ENCODE measurements at regions not wholly inside any gene's neighbourhood (a gene's known extent, or its start where the extent isn't known, plus 50 kb on each side); places are given as distances from the start of the nearest gene placed in this dataset.

- H3K27me3 ChIP-seq (replicated peaks in 1 of 7), result peaks cover 0 to 6% (median 0%) of the 10 kb centered on the region in 7 donors
- no peak for DNase-seq
- no peak overlapping the region for H3K4me3 ChIP-seq
- WGBS, 5 donors, result 73 to 89% (median 81%) methylated on average over 5 of the region's 5 CpGs
- peaks cover 0 to 9% (median 2%) of the 10 kb centered on the region in 6 donors for H3K4me1 ChIP-seq
- no peaks in the 10 kb centered on the region for H3K36me3 ChIP-seq
- H3K9me3 ChIP-seq, result no peaks in the 10 kb centered on the region
- no peak for TF ChIP-seq POLR2AphosphoS5 (IDR thresholded peaks at IDR 0.05)
- TF ChIP-seq, protein P1, sequence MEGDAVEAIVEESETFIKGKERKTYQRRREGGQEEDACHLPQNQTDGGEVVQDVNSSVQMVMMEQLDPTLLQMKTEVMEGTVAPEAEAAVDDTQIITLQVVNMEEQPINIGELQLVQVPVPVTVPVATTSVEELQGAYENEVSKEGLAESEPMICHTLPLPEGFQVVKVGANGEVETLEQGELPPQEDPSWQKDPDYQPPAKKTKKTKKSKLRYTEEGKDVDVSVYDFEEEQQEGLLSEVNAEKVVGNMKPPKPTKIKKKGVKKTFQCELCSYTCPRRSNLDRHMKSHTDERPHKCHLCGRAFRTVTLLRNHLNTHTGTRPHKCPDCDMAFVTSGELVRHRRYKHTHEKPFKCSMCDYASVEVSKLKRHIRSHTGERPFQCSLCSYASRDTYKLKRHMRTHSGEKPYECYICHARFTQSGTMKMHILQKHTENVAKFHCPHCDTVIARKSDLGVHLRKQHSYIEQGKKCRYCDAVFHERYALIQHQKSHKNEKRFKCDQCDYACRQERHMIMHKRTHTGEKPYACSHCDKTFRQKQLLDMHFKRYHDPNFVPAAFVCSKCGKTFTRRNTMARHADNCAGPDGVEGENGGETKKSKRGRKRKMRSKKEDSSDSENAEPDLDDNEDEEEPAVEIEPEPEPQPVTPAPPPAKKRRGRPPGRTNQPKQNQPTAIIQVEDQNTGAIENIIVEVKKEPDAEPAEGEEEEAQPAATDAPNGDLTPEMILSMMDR (IDR thresholded peaks at IDR 0.05 in 8 of 11, conservative IDR thresholded peaks at IDR 0.05 in 3 of 11), result no peak
- no peak for TF ChIP-seq POLR2A (IDR thresholded peaks at IDR 0.05)
- H3K27ac ChIP-seq, result no peak overlapping the region
- intact Hi-C loops (cut with DNase I; ENCODE audit: low total_unique reads), result no loop called here
These were observed 68.9 kb upstream of the MSI2 start for GRCh38 chr17:57187391-57187790.

DNA sequence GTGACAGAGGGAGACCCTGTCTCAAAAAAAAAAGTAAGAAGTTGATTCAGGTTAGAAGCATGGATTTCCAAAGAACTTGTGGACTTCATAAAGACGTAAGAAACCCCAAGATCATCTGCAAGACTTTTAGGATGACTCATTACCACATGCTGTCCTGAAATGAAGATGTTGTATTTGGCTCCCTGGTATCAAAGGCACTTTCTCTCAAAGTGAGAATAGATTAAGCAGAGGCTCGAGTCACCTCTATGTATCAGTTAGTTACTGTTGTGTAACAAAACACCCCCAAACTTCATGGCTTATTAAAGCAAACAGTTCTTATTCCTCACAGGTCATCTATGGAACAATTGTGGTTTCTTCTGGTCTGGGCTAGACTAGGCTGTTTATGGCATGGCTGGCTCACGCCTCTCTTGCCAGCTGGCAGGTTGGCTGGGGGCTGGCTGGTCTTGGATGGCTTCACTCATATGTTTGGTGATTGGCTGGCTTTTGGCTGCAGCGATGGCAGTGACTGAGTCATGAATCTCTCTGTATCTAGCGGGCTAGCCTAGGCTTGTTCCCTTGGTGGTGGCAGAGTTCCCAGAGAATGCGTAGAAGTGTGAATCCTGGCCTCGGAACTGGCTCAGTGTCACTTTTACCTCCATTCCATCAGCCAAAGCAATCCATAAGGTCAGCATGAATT lies 60.4 kb upstream of the MSI2 start:
- no peak overlapping the region for H3K4me3 ChIP-seq
- H3K36me3 ChIP-seq, result no peaks in the 10 kb centered on the region
- 80 to 91% (median 86%) methylated on average over 7 of the region's 7 CpGs for WGBS, 5 donors
- no peaks in the 10 kb centered on the region for H3K4me1 ChIP-seq
- H3K27me3 ChIP-seq (replicated peaks in 1 of 7), result peaks cover 0 to 6% (median 0%) of the 10 kb centered on the region in 7 donors
- no peak for DNase-seq
- H3K9me3 ChIP-seq, result peaks cover 0 to 7% (median 0%) of the 10 kb centered on the region in 8 donors
- no peak overlapping the region for H3K27ac ChIP-seq
- TF ChIP-seq POLR2A (IDR thresholded peaks at IDR 0.05), result no peak
- TF ChIP-seq, protein P1 (IDR thresholded peaks at IDR 0.05 in 8 of 11, conservative IDR thresholded peaks at IDR 0.05 in 3 of 11), result no peak
- no peak for TF ChIP-seq POLR2AphosphoS5 (IDR thresholded peaks at IDR 0.05)
- intact Hi-C loops (cut with DNase I; ENCODE audit: low total_unique reads), result no loop called here

DNA sequence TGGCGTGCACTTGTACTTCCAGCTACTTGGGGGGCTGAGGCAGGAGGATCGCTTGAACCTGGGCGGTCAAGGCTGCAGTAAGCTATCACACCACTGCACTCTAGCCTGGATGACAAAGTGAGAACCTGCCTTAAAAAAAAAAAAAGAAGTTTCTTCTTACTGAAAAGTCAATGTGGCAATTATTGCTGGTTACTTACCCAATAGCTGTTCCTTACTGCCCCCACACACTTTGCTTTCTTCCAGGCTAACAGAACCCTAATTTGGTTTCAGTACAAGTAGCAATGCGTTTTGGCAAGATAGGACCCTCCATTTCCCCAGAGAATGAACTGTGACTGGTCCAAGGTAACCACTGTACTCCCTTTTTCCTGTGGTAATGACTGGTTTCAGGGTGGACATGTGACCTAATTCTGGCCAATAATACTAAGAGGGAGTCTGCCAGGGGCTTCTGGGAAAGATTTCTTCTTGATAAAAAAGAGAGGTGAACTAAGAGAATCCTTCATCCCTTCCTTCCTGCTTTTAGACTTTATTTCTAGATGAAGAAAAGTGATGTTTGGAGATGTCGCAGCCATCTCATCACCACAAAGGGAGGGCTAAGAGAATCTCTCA lies 58.8 kb upstream of the MSI2 start:
- H3K9me3 ChIP-seq, result peaks cover 0 to 7% (median 0%) of the 10 kb centered on the region in 8 donors
- WGBS, 5 donors, result 86 to 95% (median 93%) methylated on average over 5 of the region's 5 CpGs
- no peak overlapping the region for H3K27ac ChIP-seq
- H3K27me3 ChIP-seq (replicated peaks in 1 of 7), result no peaks in the 10 kb centered on the region
- no peaks in the 10 kb centered on the region for H3K4me1 ChIP-seq
- no peak for DNase-seq
- TF ChIP-seq, protein P1 (IDR thresholded peaks at IDR 0.05 in 8 of 11, conservative IDR thresholded peaks at IDR 0.05 in 3 of 11), result no peak
- TF ChIP-seq POLR2A (IDR thresholded peaks at IDR 0.05), result no peak
- no peak for TF ChIP-seq POLR2AphosphoS5 (IDR thresholded peaks at IDR 0.05)
- H3K36me3 ChIP-seq, result no peaks in the 10 kb centered on the region
- intact Hi-C loops (cut with DNase I; ENCODE audit: low total_unique reads), result no loop called here
- no peak overlapping the region for H3K4me3 ChIP-seq

DNA sequence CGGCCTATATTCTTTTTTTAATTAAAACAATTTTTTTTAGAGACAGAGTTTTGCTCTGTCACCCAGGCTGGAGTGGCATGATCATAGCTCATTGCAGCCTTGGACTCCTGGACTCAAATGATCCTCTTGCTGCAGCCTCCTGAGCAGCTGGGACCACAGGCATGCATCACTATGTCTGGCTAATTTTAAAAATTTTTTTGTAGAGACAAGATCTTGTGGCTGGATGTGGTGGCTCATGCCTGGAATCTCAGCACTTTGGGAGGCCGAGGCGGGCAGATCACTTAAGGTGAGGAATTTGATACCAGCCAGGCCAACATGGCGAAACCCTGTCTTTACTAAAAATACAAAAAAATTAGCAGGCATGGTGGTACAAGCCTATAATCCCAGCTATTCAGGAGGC lies 54.8 kb upstream of the MSI2 start:
- no peak overlapping the region for H3K27ac ChIP-seq
- no peaks in the 10 kb centered on the region for H3K27me3 ChIP-seq (replicated peaks in 1 of 7)
- TF ChIP-seq POLR2A (IDR thresholded peaks at IDR 0.05), result no peak
- DNase-seq, result no peak
- 89 to 95% (median 91%) methylated on average over 4 of the region's 4 CpGs for WGBS, 5 donors
- intact Hi-C loops (cut with DNase I; ENCODE audit: low total_unique reads), result no loop called here
- no peak overlapping the region for H3K4me3 ChIP-seq
- H3K4me1 ChIP-seq, result no peaks in the 10 kb centered on the region
- no peaks in the 10 kb centered on the region for H3K36me3 ChIP-seq
- no peaks in the 10 kb centered on the region for H3K9me3 ChIP-seq
